IPS-NIHi7 (cell line): ENCODE measurements at regions not wholly inside any gene's neighbourhood (a gene's known extent, or its start where the extent isn't known, plus 50 kb on each side); places are given as distances from the start of the nearest gene placed in this dataset.

Experiments used
- DNase-seq: peaks from one replicate; pipeline ENCODE4 v3.0.0; 2012; ENCODE audit warnings: mixed read lengths; ENCODE audit errors: extremely low spot score

GRCh38 chr20:8073024-8073832 is 53.7 kb upstream of the TMX4 start:
- peak; percentile 15 for DNase-seq

- DNase-seq = no peak
Measured at GRCh38 chr20:8074931-8075330, 55.4 kb upstream of the TMX4 start.

GRCh38 chr20:8076306-8077136 is 55.5 kb upstream of the PLCB1 start:
- DNase-seq = no peak

GRCh38 chr20:8077137-8077466 is 55.0 kb upstream of the PLCB1 start:
- no peak for DNase-seq

- DNase-seq = no peak
Measured at GRCh38 chr20:8078528-8078914, 53.5 kb upstream of the PLCB1 start.

GRCh38 chr20:8079976-8080375 is 52.1 kb upstream of the PLCB1 start:
- DNase-seq = no peak

GRCh38 chr20:8082025-8082424 is 50.0 kb upstream of the PLCB1 start:
- peak; percentile 48 for DNase-seq
